ENCODE measurements at regions not wholly inside any gene's neighbourhood (a gene's known extent, or its start where the extent isn't known, plus 50 kb on each side); places are given as distances from the start of the nearest gene placed in this dataset.

DNA sequence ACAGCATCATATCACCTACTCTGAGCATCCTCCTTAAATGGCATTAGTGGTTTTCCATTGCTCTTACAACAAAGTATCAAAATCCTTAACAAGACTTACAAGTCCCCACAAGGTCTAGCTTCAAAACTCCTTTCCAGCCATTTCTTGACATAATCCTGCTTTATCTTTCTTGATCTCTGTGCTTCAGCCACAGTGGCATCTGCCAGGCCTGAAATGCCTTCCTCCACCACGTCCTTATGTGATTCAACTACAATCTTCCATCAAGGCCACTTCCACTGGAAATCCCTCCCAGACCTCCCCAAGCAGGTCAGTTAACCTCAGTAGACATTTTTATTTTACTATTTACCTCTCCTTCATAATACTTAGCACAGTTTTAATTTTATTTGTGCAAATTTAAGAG lies 83.8 kb upstream of the CCDC150 start:
- no peak for DNase-seq (ENCODE audit: low spot score)
- no peaks in the 10 kb centered on the region for H3K79me2 ChIP-seq
- no peaks in the 10 kb centered on the region for H3K36me3 ChIP-seq (replicated peaks; ENCODE audit: insufficient read depth, low read depth)
- no peaks in the 10 kb centered on the region for H3K27me3 ChIP-seq
- TF ChIP-seq CTCF (IDR thresholded peaks at IDR 0.05; ENCODE audit: poor library complexity) (no peak), EZH2phosphoT487 (IDR thresholded peaks at IDR 0.05; ENCODE audit: low read depth, severe bottlenecking, unreplicated experiment) (no peak), EZH2 (IDR thresholded peaks at IDR 0.05; ENCODE audit: borderline replicate concordance) (no peak)
- H3K4me3 ChIP-seq = no peak overlapping the region
- H3K4me1 ChIP-seq (ENCODE audit: insufficient read depth) = no peaks in the 10 kb centered on the region
- no peak overlapping the region for H2AFZ ChIP-seq
- H3K27ac ChIP-seq = no peak overlapping the region
- 88% methylated on average over 1 of the region's 1 CpG for WGBS (ENCODE audit: low lambda C conversion rate, missing lambda C conversion rate)
- H3K9me2 ChIP-seq (replicated peaks; ENCODE audit: insufficient read depth) = no peaks in the 10 kb centered on the region
- H3K4me2 ChIP-seq = no peak overlapping the region
- H4K20me1 ChIP-seq (ENCODE audit: insufficient read depth, poor library complexity, severe bottlenecking) = no peaks in the 10 kb centered on the region
- no peaks in the 10 kb centered on the region for H3K9me3 ChIP-seq (ENCODE audit: low read depth)

GRCh38 chr2:196558497-196558896 lies 81.0 kb upstream of the CCDC150 start:
- no peak overlapping the region for H2AFZ ChIP-seq
- WGBS (ENCODE audit: low lambda C conversion rate, missing lambda C conversion rate) = 86% methylated on average over 3 of the region's 3 CpGs
- DNase-seq (ENCODE audit: low spot score) = no peak
- H3K4me1 ChIP-seq (ENCODE audit: insufficient read depth) = no peaks in the 10 kb centered on the region
- no peaks in the 10 kb centered on the region for H3K27me3 ChIP-seq
- H3K9me2 ChIP-seq (replicated peaks; ENCODE audit: insufficient read depth) = no peaks in the 10 kb centered on the region
- no peaks in the 10 kb centered on the region for H3K79me2 ChIP-seq
- no peak overlapping the region for H3K4me3 ChIP-seq
- no peaks in the 10 kb centered on the region for H3K9me3 ChIP-seq (ENCODE audit: low read depth)
- H4K20me1 ChIP-seq (ENCODE audit: insufficient read depth, poor library complexity, severe bottlenecking) = no peaks in the 10 kb centered on the region
- no peak overlapping the region for H3K27ac ChIP-seq
- no peaks in the 10 kb centered on the region for H3K36me3 ChIP-seq (replicated peaks; ENCODE audit: insufficient read depth, low read depth)
- no peak for TF ChIP-seq CTCF (IDR thresholded peaks at IDR 0.05; ENCODE audit: poor library complexity)
- no peak for TF ChIP-seq EZH2 (IDR thresholded peaks at IDR 0.05; ENCODE audit: borderline replicate concordance)
- TF ChIP-seq EZH2phosphoT487 (IDR thresholded peaks at IDR 0.05; ENCODE audit: low read depth, severe bottlenecking, unreplicated experiment) = no peak
- no peak overlapping the region for H3K4me2 ChIP-seq

- no peaks in the 10 kb centered on the region for H3K9me2 ChIP-seq (replicated peaks; ENCODE audit: insufficient read depth)
- no peaks in the 10 kb centered on the region for H3K4me1 ChIP-seq (ENCODE audit: insufficient read depth)
- no peak for TF ChIP-seq CTCF (IDR thresholded peaks at IDR 0.05; ENCODE audit: poor library complexity)
- no peak for TF ChIP-seq EZH2 (IDR thresholded peaks at IDR 0.05; ENCODE audit: borderline replicate concordance)
- no peak for TF ChIP-seq EZH2phosphoT487 (IDR thresholded peaks at IDR 0.05; ENCODE audit: low read depth, severe bottlenecking, unreplicated experiment)
- H2AFZ ChIP-seq = no peak overlapping the region
- H3K36me3 ChIP-seq (replicated peaks; ENCODE audit: insufficient read depth, low read depth) = no peaks in the 10 kb centered on the region
- H3K9me3 ChIP-seq (ENCODE audit: low read depth) = no peaks in the 10 kb centered on the region
- no peak overlapping the region for H3K4me3 ChIP-seq
- H3K79me2 ChIP-seq = no peaks in the 10 kb centered on the region
- DNase-seq (ENCODE audit: low spot score) = no peak
- no peak overlapping the region for H3K27ac ChIP-seq
- no peaks in the 10 kb centered on the region for H3K27me3 ChIP-seq
- no peaks in the 10 kb centered on the region for H4K20me1 ChIP-seq (ENCODE audit: insufficient read depth, poor library complexity, severe bottlenecking)
- H3K4me2 ChIP-seq = no peak overlapping the region
These were observed 75.6 kb upstream of the CCDC150 start for GRCh38 chr2:196563876-196564275.

Measured in hepatocyte (in vitro differentiated cells).